ACC112 (cell line): ENCODE measurements at regions not wholly inside any gene's neighbourhood (a gene's known extent, or its start where the extent isn't known, plus 50 kb on each side); places are given as distances from the start of the nearest gene placed in this dataset.
A peak's percentile ranks its signal among the peaks of the same experiment; 100 is the strongest.

ENCODE experiments used
- H2AFZ ChIP-seq: fragments of 200-600 bp; sonication (generic); one replicate; pipeline ENCODE4 v1.6.0; 2017; ENCODE audit warnings: antibody characterized with exemption, low read length; ENCODE audit not compliant: unreplicated experiment
- H3K27ac ChIP-seq: fragments of 200-600 bp; sonication (generic); 2 replicates; pipeline ENCODE4 v1.5.1; 2014; ENCODE audit warnings: low read depth, mild to moderate bottlenecking, antibody characterized with exemption, low read length, moderate library complexity
- H3K27me3 ChIP-seq: fragments of 200-600 bp; sonication (generic); 2 replicates; pipeline ENCODE4 v1.6.1; 2014; ENCODE audit warnings: mild to moderate bottlenecking, antibody characterized with exemption, low read length, moderate library complexity, mixed read lengths; ENCODE audit not compliant: insufficient read depth
- H3K36me3 ChIP-seq: fragments of 200-600 bp; sonication (generic); 2 replicates; pipeline ENCODE4 v1.6.1; 2016; ENCODE audit warnings: mild to moderate bottlenecking, antibody characterized with exemption, low read length, moderate library complexity, mixed read lengths; ENCODE audit not compliant: insufficient read depth
- H3K4me1 ChIP-seq: fragments of 200-600 bp; sonication (generic); one replicate; pipeline ENCODE4 v1.6.1; 2016; ENCODE audit warnings: low read length, mixed read lengths; ENCODE audit not compliant: insufficient read depth, unreplicated experiment, control insufficient read depth
- H3K4me3 ChIP-seq: fragments of 200-600 bp; sonication (generic); 2 replicates; pipeline ENCODE4 v1.5.1; 2014; ENCODE audit warnings: mild to moderate bottlenecking, low read depth, low read length
- H3K79me2 ChIP-seq: fragments of 200-600 bp; sonication (generic); one replicate; pipeline ENCODE4 v1.6.0; 2016; ENCODE audit warnings: low read length; ENCODE audit not compliant: control insufficient read depth, unreplicated experiment, insufficient read depth

DNA sequence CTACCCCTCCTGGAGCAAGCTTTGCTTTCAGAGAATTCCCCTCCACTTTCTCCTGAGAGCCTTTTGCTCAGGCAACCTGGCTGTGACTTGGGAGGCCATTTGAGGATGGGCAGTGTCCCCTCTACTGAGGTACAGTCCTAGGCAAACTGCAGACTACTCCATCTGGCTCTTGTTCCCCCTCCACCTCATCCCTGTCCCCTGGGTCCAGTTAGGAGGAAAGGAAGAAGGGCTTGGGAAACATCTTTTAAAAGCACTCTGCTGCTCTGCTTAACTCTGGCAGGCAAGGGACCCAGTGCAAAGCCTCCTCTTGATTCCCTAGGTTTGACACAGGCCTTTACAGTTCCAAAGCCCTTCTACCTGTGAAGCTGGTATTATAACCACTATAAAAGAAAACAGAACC, 108.2 kb downstream of the NAV1 start:
- Histone ChIP-seq H3K79me2 (peaks cover 54% of the 10 kb centered on the region), H3K27ac (peak overlapping the region; percentile 48), H3K36me3 (peaks cover 4% of the 10 kb centered on the region; the same call in 1 of the 2 replicates), H3K27me3 (no peaks in the 10 kb centered on the region), H2AFZ (no peak overlapping the region), H3K4me1 (peaks cover 38% of the 10 kb centered on the region), H3K4me3 (peak overlapping the region; percentile 76)

DNA sequence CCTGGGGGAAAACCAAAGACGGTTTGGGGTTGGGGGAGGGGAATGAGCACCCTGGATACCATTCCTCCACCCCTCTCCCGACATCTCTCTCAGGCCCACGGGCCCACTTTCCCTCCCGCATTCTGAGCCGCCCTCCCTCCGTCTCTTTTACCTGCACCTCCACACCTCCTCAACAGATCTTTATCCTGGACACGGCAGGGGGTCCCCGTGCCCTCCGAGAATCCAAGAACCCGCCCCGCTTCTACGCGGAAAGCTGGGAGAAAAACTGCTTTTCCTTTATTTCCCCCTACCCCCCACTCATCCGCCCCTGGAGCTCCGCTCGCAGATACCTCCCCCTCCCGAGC, 108.8 kb downstream of the NAV1 start:
- peak overlapping the region; percentile 5 for H2AFZ ChIP-seq
- H3K4me3 ChIP-seq, result peak overlapping the region; percentile 76

DNA sequence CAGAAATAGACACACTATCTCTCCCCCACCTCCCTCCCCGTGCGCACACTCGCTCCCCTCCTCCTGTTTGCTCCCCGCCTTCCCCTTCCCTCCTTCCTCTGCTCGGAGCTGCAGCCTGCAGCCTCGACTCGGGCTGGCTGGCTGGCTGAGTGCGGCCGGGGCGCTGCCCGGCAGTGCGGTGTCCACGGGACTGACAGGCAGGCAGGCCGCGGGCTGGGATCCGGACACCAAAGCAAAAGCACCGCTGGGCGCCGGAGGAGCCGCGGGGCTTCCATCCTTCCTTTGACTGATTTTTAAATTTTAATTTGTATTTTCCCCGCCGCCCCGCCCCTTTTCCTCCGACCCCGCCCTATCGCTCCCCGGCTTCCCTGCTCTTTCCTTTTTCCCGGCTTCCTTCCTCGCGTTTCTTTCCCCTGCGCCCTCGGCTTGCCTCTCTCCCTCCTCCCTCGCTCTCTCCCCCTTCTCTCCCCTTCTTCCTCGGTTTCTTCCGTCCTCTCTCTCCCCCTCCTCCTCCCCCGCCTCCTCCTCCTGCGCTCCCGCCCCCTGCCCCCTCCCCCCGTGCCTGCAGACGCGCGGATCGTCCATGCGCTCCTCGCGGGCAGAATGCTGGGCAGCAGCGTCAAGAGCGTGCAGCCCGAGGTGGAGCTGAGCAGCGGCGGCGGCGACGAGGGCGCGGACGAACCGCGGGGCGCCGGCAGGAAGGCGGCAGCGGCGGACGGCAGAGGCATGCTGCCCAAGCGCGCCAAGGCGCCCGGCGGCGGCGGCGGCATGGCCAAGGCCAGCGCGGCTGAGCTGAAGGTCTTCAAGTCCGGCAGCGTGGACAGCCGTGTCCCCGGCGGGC, 109.4 kb downstream of the NAV1 start:
- Histone ChIP-seq H3K4me3 (peak overlapping the region; percentile 76), H2AFZ (peak overlapping the region; percentile 5), H3K27me3 (no peaks in the 10 kb centered on the region), H3K79me2 (peaks cover 66% of the 10 kb centered on the region), H3K27ac (peak overlapping the region; percentile 48), H3K4me1 (peaks cover 48% of the 10 kb centered on the region), H3K36me3 (peaks cover 4% of the 10 kb centered on the region; the same call in 1 of the 2 replicates)

More for the DNA sequence above, 108.8 kb downstream of the NAV1 start:
- peaks cover 60% of the 10 kb centered on the region for H3K79me2 ChIP-seq
- peaks cover 42% of the 10 kb centered on the region for H3K4me1 ChIP-seq
- H3K27ac ChIP-seq, result peak overlapping the region; percentile 48
- H3K36me3 ChIP-seq, result peaks cover 4% of the 10 kb centered on the region; the same call in 1 of the 2 replicates
- no peaks in the 10 kb centered on the region for H3K27me3 ChIP-seq

DNA sequence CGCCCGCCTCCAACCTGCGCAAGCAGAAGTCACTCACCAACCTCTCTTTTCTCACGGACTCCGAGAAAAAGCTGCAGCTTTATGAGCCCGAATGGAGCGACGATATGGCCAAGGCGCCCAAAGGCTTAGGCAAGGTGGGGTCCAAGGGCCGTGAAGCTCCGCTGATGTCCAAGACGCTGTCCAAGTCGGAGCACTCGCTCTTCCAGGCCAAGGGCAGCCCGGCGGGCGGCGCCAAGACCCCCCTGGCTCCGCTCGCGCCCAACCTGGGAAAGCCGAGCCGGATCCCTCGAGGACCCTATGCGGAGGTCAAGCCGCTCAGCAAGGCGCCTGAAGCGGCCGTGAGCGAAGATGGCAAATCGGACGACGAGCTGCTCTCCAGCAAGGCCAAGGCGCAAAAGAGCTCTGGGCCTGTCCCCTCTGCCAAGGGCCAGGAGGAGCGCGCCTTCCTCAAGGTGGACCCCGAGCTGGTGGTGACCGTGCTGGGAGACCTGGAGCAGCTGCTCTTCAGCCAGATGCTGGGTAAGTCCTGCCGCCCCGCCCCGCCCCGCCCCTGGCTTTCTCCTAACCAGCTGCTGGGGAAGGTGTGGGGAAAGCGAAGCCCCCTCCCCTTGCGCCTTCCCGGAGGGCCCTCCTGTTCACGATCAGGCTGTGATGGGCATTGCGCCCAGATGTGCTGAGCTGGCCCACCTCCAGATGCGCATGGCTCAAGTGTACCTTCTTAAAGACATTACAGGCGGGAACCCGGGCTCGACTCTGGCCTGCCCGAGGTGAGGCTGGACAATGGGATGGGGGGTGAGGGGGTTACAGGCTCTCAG, 110.2 kb downstream of the NAV1 start:
- H3K79me2 ChIP-seq, result peaks cover 74% of the 10 kb centered on the region
- peak overlapping the region; percentile 76 for H3K4me3 ChIP-seq
- peaks cover 56% of the 10 kb centered on the region for H3K4me1 ChIP-seq
- no peaks in the 10 kb centered on the region for H3K27me3 ChIP-seq
- peak overlapping the region; percentile 48 for H3K27ac ChIP-seq
- no peak overlapping the region for H2AFZ ChIP-seq
- no peaks in the 10 kb centered on the region for H3K36me3 ChIP-seq

DNA sequence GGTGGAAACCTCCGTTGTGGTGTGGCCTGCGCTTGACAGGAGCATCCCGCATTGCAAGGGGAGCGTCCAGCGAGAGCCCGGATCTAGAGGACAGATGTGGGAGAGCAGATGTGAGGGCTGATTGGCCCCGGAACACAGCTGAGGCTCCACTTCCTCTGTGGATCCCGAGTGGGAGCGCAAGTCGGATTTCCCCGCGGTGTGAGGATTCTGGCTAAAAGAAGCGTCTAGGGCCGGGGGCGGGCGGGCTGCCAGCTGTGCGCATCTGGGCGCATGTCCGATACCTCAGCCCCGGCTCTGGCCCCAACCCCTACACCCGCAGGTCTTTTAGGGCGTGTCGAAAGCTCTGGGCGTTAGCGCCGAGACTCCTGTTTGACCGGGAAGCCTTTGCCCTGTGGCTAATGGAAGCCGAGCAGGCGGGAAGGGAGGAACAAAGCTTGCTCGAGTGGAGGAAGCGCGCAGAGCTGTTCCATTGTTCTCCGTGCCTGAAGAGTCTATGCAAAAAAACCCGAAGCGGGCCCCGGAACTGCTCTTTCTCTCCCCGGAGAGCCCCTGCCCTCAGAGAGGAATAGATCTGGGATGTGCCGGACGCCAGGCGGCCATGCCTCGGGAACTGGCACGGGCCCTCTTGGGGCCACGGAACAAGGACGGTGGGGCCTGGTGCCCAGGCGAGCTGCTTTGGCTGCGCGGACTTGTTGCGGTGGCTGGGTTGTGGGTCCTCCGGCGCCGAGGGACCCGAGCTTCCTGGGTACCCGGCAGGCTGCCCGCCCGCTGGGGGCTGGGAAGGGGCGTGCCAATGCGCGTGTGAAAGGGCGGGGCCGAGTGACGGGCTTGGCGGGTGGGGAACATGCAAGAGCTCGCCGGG, 111.1 kb downstream of the NAV1 start:
- peaks cover 82% of the 10 kb centered on the region for H3K79me2 ChIP-seq
- no peaks in the 10 kb centered on the region for H3K27me3 ChIP-seq
- no peak overlapping the region for H2AFZ ChIP-seq
- H3K27ac ChIP-seq, result peak overlapping the region; percentile 48
- H3K4me1 ChIP-seq, result peaks cover 58% of the 10 kb centered on the region
- H3K4me3 ChIP-seq, result peak overlapping the region; percentile 76
- no peaks in the 10 kb centered on the region for H3K36me3 ChIP-seq

DNA sequence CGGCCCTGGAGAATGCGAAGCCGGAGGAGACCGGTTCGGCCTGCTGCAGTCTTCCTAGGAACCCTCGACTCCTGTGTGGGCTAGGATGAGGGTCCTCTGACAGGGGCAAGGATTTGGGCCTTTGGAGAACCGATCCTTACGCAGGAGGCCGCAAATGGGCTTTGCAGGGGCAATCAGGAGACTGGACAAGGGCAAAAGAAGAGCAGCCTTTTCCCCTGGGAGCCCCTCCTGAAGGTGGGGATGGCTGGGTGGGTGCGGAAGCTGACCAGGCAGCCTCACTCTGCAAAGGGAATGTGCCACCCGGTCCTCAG, 111.7 kb downstream of the NAV1 start:
- Histone ChIP-seq H3K4me3 (peak overlapping the region; percentile 76), H3K27ac (peak overlapping the region; percentile 48; the same call in 1 of the 2 replicates)

DNA sequence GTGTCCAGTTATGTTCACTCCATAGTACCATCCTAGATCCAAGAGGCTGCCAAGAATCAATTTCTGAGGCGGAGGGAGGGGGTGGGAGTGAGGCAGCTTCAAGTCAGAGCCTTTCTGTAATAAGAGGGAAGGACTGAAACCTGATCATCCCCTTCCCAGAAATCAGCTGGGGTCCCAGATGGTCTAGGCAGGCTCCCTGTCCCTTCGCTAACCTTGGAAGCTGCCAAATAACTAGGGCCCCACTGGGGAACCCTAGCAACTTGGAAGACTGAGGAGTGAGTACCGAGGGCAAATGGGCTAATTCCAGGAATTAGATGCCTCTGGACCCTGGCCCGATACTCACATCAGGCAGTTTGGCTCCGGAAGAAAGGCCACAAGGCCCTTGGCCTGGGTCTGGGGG, 113.3 kb downstream of the NAV1 start:
- H2AFZ ChIP-seq, result no peak overlapping the region
- peaks cover 62% of the 10 kb centered on the region for H3K4me1 ChIP-seq
- H3K27ac ChIP-seq, result no peak overlapping the region
- H3K79me2 ChIP-seq, result peaks cover 93% of the 10 kb centered on the region
- H3K27me3 ChIP-seq, result no peaks in the 10 kb centered on the region
- H3K4me3 ChIP-seq, result peak overlapping the region; percentile 76; the same call in 1 of the 2 replicates
- no peaks in the 10 kb centered on the region for H3K36me3 ChIP-seq

More for the DNA sequence above, 111.7 kb downstream of the NAV1 start:
- peaks cover 87% of the 10 kb centered on the region for H3K79me2 ChIP-seq
- no peak overlapping the region for H2AFZ ChIP-seq
- H3K36me3 ChIP-seq, result no peaks in the 10 kb centered on the region
- H3K4me1 ChIP-seq, result peaks cover 62% of the 10 kb centered on the region
- no peaks in the 10 kb centered on the region for H3K27me3 ChIP-seq

DNA sequence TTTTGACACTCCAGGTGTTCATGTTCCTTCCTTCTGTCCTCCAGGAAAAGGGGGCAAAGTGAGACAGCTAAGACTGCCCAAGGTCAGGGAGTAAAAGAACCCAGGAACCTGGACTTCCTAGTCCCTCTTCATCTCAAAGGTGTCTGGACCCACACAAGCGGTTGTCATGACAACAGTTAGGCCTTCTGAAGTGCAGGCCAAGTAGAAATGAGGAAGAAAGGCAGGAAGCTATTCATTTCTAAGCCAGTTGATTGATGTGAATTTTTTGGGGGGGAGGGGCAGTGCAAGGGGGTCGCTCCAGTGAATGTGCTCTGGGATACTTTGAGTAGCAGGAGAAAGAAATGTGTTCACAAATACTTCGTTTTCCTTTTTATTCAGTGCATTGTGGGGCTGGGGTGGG, 114.3 kb downstream of the NAV1 start:
- Histone ChIP-seq H2AFZ (no peak overlapping the region), H3K4me1 (peaks cover 58% of the 10 kb centered on the region), H3K79me2 (peaks cover 95% of the 10 kb centered on the region), H3K4me3 (no peak overlapping the region), H3K27ac (peak overlapping the region; percentile 13; the same call in 1 of the 2 replicates), H3K27me3 (no peaks in the 10 kb centered on the region), H3K36me3 (no peaks in the 10 kb centered on the region)

DNA sequence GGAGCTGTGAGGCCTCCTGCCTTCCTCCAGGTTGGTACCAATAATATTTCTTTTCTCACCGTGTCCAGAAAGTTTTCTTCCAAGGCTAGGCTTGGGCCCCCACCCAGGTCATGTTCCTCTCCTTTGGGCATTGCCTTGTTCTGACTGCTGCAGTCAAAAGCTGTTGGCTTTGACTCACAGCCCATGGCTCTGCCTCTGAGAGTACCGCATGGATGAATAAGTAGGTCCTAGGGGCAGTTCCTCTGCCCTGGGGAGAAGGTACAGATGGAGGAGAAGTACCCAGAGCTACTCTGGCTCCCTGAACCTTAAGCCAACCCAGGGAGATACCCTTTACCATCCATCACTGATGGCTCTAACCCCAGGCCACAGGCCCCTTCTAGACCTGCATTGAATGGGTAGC, 115.0 kb downstream of the NAV1 start:
- peaks cover 58% of the 10 kb centered on the region for H3K4me1 ChIP-seq
- H2AFZ ChIP-seq, result no peak overlapping the region
- peak overlapping the region; percentile 13; the same call in 1 of the 2 replicates for H3K27ac ChIP-seq
- H3K36me3 ChIP-seq, result no peaks in the 10 kb centered on the region
- H3K79me2 ChIP-seq, result peaks cover 99% of the 10 kb centered on the region
- no peak overlapping the region for H3K4me3 ChIP-seq
- H3K27me3 ChIP-seq, result no peaks in the 10 kb centered on the region

DNA sequence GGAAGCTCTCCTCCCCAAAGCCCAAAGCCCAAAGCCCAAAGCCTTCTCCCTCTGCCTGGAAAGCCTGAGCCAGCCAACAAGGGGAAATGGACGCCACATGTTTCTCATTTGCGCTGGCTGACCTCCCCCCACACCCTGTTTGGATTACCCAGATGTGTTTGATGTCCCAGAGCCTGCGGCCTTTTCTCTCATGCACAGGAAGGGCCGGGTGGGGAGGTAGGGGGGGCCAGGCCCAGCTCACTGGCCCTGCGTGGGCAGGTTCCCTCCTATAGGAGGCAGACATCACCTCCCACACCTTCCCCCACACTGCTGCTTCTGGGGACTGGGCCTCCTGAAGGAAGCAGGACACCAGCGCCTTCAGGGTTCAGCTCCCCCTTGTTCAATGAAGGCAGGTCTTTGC, 116.3 kb downstream of the NAV1 start:
- Histone ChIP-seq H3K4me3 (no peak overlapping the region), H3K27ac (peak overlapping the region; percentile 20), H3K36me3 (no peaks in the 10 kb centered on the region), H3K27me3 (no peaks in the 10 kb centered on the region), H2AFZ (no peak overlapping the region), H3K4me1 (peaks cover 58% of the 10 kb centered on the region), H3K79me2 (peaks cover 98% of the 10 kb centered on the region)
